NCI-H226 (cell line): ENCODE measurements at regions not wholly inside any gene's neighbourhood (a gene's known extent, or its start where the extent isn't known, plus 50 kb on each side); places are given as distances from the start of the nearest gene placed in this dataset.

ENCODE experiments used
- DNase-seq: peaks from one replicate; pipeline ENCODE4 v3.0.0-alpha.2; 2015

DNA sequence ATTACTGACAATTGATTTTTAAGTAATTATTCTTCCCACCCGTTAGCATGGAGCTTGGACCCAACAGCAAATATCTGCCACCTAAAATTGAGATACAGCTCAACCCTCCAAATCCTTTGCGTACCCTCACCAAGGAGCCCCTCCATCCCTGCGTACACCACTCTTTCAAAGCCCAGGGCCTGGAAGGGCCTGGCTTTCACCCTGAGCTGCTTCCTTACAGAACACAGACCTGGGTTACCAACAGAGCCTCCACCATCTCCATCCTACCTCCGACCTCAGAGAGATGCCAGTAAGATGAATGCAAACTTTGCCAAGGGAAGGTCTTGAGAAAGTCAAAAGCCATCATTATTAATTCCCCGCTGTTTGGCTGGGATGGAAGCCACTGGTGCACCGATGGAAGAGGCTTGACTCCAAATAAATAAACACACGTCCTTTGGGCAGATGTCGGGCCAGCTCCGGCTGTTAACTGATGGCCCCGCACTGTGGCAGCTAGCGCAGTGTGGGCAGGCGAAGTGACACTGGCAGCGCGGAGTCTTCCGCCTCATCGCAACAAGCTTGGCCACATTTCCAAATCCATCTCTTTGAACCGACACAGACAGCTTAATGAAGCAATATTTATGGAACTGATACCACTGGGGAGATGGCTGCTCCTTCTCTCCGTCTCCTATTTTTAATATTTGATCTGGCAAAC lies 150.2 kb upstream of the VSTM2B start:
- no peak for DNase-seq

DNA sequence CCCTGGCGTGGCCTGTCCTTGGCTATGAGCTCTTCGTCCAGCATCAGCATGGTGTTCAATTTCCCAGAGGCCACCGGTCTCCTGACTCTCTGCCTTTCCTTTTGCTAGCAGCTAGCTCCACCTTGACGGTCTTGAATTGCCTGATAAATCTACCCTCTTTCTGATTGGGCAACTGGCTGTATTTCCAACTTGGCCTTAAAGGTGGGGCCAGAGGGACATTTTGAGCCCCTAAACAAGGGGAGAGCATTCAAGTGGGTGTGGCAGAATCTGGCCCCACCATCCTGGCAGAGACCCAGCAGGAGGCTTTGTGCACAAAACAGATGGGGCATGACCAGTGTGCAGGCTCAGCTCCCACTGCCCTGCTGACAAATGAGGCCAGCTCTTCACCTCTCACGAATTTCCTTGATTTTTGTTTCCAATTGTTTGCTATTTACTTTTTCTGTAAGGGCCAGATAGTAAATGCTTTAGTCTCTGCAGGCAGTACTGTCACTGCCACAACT lies 148.9 kb upstream of the VSTM2B start:
- no peak for DNase-seq

DNA sequence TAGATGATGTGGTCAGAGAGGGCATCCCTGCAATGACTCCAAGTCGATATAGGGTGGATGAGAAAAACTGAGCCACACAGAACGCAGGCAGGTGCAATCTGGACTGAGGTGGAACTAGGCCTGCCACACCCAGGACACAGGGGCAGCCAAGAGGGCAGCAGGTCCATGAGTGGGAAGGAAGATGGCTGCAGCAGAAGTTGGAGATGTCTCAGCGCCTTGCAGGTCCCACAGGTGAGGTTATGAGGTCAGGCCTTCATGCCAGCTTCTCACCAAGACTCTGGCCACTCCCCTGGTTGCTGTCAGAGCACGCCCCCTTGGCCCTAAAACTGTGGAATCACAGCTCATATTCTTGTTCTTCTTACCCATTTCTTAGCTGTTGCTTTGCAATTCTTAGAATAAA lies 147.7 kb upstream of the VSTM2B start:
- no peak for DNase-seq

DNA sequence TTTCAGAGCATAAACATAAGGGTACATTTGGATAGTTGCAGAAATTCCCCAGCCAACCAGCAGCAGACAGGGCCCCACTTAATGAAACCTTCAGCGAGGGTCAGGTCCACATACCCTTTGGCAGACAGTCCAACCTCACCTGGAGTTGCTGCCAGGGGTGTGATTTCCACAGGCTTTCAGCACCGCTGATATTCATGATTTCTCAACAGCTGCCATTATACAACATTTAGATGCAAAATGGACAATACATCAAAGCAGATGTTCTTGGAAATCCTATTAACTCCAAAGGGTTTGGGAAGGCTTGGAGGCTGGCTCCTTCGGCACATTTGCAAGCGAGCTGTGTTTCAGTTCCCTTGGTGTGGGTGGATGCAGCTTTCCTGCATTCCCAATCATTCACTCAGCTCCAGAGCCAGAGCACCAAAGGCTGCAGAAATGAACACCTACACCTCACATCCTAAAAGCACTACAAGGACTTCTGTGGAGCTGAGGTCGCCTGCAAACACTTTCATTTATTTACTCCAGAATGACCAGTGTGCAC lies 147.2 kb upstream of the VSTM2B start:
- DNase-seq: no peak

DNA sequence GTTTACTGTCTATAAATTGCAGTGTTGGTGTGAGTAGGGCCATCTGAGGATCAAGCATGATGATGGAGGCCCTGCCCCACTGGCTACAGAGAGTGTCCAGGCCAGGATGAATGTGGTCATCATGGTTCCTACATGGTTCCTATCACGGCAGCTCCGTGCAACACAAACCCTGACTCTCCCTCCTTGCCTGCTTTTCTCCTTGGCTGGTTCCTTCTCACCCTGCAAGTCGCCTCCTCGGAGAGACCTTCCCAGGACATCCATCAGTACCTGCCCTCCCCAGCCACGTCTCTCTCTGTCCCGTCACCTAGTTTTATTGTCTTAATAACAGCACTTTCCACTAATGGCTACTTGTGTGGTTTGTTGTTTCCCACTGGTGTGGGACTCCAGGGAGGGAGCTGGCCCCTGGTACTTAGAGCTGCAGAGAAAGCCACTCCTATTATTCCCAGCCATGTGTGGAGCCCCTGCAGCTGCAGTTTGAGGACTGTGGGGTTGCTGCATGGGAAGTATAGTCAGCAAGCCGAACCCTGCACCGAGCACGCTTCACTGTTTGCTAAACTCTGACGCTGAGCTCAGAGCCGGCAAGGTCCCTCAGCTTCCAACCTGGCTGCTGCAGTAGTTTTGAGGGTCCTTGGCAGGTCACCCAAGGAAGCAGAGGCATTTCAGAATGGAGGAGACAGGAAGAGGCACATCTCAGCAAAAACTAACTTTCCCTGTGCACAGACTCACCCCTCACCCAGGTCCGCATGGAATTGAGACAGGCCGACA lies 146.4 kb upstream of the VSTM2B start:
- DNase-seq: no peak

DNA sequence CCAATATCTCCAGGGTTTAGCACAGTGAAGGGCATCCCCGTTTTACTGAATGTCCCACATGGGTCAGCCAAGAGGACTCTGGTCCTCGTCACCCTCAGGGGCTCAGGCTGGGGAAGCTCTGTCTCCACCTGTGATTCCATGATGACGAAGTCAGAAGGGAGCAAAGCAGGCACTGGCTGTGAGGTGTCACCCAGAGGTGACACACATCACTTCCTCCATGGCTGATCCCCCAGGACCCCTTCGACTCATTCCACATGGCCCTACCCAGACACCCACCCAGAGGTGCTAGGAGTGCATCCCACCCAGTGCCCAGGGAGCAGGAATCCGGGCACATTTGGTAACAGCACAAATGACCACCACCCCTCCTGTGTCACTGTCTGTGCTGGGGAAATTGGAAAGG lies 145.2 kb upstream of the VSTM2B start:
- no peak for DNase-seq

DNA sequence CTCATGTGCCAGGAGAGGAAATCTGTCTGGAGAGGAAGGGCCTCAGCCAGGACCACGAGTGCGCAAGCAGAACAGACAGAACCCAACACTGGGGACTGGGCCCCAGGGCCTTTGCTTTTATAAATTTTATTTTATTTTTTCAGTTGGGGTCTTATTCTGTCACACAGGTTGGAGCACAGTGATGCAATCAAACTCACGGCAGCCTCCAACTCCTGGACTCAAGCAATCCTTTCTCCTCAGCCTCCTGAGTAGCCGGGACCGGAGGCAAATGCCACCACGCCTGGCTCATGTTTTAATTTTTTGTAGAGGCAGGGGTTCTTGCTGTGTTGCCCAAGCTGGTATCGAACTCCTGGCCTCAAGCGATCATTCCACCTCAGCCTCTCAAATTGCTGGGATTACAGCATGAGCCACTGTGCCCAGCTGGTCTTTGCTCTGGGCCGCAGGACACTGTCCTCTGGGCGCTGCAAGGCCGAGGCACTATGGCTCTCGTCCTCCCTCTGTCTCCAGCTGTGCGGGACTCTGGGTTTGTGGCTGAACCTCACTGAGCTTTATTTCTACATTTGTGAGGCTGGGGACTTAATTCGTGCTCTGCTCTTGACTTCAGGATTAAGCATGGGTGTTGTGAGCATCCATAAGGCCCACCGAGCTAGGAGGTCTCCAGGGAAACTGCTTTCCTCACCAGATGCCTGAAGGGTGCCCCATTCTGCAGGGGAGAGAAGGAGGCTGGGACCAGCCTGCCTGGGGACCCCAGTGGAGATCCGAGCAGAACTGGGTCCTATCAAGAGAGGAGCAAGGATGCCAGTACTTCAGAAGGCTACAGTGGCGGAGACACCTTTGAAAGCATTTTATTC lies 144.2 kb upstream of the VSTM2B start:
- DNase-seq: no peak

DNA sequence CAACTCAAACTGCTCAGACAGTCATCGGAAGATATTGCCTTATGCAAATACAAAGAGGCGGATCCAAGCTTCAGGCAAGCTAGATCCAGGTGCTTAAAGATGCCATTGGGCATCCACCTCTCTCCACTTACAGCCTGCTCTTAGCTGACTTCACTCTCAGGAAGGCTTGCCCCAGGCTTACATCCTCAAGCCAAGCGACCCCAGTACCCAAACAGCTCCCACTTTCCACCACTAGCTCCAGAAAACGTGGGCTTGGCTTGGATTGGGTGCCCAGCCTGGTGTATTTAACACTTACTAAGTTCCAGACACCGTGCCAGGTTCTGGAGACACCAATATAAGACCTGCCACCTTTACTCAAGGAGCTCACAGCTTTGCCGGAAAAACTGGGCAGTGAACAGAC lies 142.1 kb upstream of the VSTM2B start:
- no peak for DNase-seq

DNA sequence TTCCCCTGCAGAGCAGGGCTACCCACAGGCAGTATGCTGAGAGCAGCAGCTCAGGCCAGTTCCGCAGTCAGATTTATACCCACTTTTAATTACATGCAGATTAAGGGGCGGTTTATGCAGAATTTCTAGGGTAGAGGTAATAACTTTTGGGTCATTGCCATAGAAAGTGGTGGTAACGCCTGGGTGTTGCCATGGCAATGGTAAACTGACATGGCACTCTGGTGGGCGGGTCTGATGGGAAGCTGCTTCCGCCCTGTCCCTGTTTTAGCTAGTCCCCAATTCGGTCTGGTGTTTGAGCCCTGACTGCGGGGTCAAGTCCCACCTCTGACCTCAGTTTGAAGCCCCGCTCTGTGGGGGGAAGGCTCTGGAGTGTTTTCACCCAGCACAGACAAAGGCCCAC lies 141.1 kb upstream of the VSTM2B start:
- no peak for DNase-seq

DNA sequence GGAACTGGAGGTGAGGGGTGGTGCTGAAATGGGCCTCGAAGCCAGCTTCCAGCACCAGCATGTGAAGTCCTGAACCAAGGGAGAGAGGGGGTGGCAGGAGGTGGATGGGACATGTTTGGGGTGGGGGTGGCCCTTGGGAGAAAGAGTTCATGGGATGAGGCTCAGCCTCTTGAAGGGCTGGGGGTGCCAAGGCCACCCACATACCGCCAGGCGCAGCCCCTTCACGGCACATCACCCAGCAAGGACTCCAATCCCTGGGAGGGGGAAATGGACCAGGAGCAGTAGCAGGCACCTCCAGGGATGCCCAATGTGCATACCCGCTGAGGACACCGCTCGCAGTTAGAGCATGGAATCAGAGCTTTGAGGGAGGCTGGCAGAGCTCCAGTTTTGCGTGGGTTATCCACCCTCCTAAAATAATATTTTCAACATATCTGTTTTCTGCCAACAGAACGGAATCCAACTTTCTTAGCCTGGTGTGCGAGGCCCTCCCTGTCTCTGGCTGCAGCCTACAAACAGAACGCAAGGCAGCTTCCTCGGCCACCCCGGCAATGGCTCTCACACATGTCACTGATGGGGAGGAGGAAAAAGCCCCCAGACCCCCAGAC lies 140.5 kb upstream of the VSTM2B start:
- no peak for DNase-seq

DNA sequence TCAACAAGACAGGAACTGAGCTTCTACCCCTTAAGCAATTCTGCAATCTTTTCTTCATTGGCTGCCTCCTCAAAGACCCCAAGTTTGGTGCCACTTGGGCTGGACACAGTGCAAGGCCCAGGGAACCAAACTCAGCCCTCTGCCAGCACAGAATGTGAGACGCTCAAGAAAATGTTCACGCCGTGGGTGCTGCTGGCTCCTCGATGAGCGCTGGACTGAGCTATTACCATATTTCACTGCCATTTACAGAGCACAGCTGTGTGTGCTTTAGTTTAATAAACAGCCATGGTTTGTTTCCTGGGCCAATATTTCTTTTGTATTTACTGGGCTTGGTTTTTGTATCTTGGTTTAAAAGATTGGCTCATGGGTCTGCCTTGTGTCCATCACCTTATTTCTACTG lies 138.8 kb upstream of the VSTM2B start:
- DNase-seq: no peak

DNA sequence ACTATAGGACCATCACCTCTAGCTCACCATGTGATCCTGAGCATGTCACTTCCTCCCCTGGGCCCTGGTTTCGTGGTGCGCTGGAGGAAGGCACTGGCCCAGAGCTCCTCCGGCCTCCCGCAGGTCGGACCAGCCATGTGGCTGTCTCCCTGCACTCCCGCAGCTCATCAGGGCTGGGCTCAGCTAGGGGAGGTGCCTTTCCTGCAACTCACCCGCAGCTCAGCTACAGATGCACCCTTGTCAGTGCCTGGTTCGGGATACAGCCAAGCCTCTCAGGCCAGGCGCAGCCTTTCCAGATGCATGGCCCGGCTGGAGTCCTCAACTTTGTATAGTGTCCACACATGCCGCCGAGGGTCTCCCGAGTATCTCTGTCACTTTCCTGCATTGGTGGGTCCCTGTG lies 138.2 kb upstream of the VSTM2B start:
- DNase-seq: no peak

DNA sequence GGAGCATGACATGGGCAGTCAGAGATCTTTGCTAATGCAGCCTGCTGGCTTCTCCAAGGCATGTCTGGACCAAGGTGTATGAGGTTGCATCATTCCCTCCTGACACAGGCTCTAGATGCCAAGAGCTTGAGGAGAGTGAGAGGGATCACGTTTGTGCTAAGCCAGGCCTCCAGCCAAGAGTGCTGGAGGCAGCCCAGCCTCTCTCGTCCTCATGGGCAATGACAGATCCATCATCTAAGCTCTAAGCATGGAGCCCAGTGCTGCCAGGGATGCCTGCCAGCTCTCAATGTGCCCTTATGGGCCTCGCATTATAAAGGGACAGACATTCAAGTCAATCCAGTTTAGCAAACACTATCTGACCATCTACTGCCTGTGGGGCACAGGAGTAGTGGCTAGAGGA lies 136.3 kb upstream of the VSTM2B start:
- DNase-seq: no peak

DNA sequence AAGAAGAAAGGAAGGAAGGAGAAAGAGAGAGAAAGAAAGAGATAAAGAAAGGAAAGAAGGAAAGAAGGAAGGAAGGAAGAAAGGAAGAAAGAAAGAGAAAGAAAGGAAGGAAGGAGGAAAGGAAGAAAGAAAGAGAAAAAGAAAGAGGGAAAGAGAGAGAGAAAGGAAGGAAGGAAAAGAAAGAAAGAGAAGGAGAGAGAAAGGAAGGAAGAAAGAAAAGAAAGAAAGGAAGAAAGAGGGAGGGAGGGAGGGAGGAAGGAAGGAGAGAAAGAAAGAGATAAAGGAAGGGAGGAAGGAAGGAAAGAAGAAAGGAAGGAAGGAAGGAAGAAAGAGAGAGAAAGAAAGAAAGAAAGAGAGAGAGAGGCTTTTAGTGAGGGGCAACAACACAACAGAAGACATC lies 135.1 kb upstream of the VSTM2B start:
- DNase-seq: no peak

DNA sequence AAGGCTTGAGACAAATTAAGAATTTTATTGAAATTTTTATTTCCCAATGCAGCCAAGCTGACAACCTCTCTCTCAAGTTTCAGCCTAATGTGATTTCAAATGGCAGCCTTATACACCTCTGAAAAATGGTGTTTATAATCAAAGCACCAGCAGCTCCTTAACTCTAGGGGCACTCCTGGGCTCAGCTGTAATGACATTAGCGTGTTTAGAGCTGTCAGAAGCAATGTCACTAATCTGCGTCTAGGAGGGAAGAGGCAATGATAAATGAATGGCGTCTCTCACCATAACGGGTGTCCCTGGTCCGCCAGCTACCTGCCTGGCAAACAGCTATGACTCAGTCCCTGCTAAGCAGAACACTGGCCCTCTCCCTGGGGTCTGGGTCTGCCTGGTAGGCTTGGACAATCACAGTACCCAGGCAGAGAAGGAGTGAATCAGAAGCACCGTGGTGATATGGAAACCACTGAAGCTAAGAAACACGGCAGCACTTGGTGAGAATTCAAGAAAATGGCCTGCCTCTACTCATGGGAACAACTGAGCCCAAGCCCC lies 131.8 kb upstream of the VSTM2B start:
- DNase-seq: no peak

DNA sequence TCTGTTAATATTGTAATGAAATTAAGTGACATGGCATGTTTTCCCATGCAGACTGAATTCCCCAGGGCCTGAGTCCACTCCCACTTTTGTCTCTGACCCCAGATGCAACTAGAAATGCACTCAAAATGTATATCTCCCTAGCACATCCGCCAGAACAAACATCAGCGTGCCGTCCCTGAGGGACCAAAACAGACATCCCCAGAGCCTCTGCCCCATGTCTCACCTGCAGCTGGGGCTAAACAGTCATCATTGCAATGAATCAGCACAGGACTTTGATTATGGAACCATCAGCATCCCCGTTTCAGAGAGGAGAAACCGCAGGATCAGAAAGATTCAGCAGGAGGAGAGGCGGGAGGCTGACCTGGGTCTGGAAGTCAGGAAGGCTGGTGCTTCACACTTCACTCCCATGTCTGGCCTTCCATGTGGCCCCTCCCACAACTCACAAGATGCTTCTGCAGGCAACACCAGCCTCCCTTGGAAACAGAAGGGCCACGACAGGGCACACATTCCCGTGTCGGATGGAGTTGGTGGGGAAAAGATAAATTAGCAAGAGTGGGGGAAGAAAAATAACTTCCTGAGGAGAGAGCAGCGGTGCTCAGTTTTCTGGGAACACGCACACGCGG lies 130.6 kb upstream of the VSTM2B start:
- DNase-seq: no peak

DNA sequence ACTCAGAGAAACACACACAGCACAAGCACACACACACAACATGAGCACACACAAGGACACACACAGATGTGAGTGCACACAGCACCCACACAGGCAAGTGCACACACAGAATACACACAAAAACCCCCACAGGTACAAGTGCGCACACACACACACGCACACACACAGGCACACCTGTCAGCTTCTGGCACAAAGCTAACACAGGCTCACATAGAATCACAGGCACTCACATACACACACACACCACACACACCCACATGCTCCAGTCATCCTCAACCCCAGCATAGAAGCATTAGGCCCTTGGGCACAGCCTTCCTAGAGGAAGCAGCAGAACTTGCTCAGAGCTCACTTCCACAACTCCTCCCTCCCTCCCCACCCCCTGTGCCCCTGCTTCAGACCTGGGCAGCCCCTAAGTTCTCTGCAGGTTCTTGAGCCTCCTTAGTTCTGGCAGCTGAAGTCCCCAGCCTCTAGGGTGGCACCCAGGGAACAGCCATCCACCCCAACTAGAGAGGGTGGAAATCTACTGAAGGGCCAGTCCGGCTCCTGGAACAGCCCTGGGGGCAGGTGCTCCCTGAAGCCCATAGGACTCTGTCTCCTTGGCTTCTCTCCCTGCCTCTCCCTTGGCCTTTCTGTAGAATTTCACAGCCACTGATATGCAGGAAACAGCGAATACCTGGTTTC lies 129.9 kb upstream of the VSTM2B start:
- no peak for DNase-seq

DNA sequence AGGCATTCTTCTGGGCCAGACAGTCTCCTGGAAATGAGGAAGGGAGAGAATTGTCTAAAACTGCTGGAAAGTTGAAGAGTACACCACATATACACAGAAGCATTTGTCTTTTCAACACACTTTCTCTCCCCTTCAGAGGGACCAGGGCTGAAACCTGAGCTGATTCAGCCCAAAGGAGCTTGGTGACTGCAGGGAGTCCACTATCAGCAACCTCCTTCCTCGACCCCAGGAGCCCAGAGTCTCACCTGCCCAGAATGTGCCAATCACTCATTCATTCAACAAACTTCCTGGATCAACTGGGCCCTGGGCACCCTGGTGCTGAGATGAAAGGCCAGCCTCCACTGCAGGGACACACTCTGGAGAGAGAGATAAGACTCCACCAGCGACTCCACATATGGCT lies 128.9 kb upstream of the VSTM2B start:
- no peak for DNase-seq

DNA sequence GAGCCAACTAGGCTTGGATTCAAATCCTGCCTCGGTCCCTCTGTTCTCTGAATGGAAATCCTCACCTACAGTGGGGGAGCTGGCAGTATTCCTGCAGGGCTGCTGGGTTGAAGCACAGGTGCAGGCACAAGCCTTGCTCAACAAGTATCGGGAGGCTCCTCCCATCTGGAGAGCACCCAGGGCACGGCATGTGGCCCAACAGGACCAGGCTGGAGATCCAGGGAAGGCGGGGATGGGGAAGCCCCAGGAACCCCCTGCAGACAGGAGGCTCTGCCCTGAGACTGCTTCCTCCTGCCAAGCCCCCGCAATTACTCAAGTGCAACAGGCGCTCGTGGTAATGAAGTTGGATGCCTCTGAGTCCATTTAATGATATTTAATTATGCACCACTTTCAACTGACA lies 128.0 kb upstream of the VSTM2B start:
- no peak for DNase-seq

DNA sequence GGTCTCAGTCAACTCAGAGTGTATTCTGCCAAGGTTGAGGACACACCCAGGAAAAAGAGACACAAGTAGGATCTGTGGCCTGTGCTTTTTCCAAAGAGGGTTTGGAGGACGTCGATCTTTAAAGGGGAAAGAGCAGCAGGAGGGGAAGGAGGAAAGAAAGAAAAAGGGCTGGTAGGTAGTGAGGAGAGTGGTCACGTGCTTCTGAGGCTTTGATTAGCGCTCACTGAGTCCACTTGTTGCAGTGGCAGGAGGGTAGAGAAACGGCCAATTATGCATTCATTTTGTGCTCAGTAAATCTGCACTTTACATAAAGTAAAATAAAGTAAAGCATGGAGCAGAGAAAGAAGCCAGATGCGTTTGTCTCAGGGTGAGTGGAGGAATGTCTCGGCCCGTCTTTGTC lies 126.0 kb upstream of the VSTM2B start:
- no peak for DNase-seq

DNA sequence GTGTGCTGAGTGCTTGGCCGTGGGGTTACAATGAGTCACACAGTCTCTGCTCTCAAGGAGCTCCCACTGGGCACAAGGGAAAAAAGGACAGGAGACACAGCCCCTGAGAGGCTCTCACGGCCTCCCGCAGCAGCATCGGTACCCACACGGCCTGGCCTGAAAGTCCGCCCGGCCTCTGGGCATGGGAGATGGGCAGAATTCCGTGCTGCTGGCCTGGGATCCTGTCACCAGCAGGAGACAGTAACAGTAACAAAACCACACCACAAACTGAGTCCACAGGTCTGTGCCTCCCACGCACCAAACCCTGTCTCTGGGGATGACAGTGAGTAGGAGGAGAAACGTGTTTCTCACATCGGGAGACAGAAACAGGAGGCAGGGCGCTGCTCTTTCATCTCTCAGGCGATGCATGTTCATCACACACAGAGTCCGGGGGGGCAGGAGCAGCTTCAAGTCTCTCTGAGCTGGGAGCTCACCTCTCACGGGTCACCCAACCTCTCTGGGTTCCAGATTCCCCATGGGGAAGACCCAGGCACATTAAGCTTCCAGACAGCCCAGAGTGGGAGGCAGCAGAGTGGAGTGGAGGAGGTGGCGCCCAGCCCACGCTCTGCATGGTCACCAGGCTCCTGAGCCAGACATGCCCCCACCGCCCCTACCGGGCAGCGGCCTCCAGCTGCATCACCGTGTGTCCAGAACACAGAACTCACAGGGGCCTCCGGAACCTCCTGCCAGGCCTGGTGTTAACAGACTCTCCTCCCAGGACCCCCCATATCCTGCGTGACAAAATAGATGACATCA lies 124.7 kb upstream of the VSTM2B start:
- DNase-seq: no peak
